Prostate gland (tissue), 2 donors: ENCODE measurements at regions not wholly inside any gene's neighbourhood (a gene's known extent, or its start where the extent isn't known, plus 50 kb on each side); places are given as distances from the start of the nearest gene placed in this dataset.
A peak's percentile ranks its signal among the peaks of the same experiment; 100 is the strongest.

Experiments used
- DNase-seq: peaks from one replicate; pipeline ENCODE4 v3.0.0-alpha.2; 2019; ENCODE audit warnings: low spot score
- H3K27ac ChIP-seq, 2 donors: fragments of 200-600 bp; sonication (generic); 2 replicates each; pipeline ENCODE4 v1.5.1; 2017 to 2019
- H3K27me3 ChIP-seq: fragments of 200-600 bp; sonication (generic); replicated peaks from 2 replicates; pipeline ENCODE4 v1.5.1; 2019; ENCODE audit not compliant: insufficient read depth
- H3K36me3 ChIP-seq, 2 donors: fragments of 200-600 bp; sonication (generic); 1 replicate in 1 of 2; 2 replicates in 1 of 2; pipeline versions ENCODE4 v1.5.1 to v1.8.1; 2017 to 2019
- H3K4me1 ChIP-seq: fragments of 200-600 bp; sonication (generic); replicated peaks from 2 replicates; pipeline ENCODE4 v1.5.1; 2019
- H3K4me3 ChIP-seq, 2 donors: fragments of 200-600 bp; sonication (generic); 2 replicates each; pipeline ENCODE4 v1.5.1; 2017 to 2019
- H3K9me3 ChIP-seq: fragments of 200-600 bp; sonication (generic); 2 replicates; pipeline ENCODE4 v1.5.1; 2017
- CTCF ChIP-seq, 4 experiments: fragments of 200-600 bp in 2 of 4; fragments of 450-650 bp in 2 of 4; sonication (generic) in 2 of 4; IDR thresholded peaks; 1 replicate in 3 of 4; 2 replicates in 1 of 4; pipeline ENCODE4 v1.5.1; 2016 to 2019; ENCODE audit warnings: antibody characterized with exemption in 4 of 4, mild to moderate bottlenecking in 2 of 4, moderate library complexity in 2 of 4
- POLR2A ChIP-seq: fragments of 450-650 bp; IDR thresholded peaks from one replicate; pipeline ENCODE4 v1.6.1; 2016; ENCODE audit warnings: antibody characterized with exemption, mild to moderate bottlenecking
- POLR2AphosphoS5 ChIP-seq: sonication (generic); formaldehyde crosslinking; IDR thresholded peaks from one replicate; pipeline ENCODE4 v1.6.1; 2017; ENCODE audit warnings: antibody characterized with exemption
- WGBS: methylation state at CpG from one replicate; pipeline ENCODE4 v1.1.5; 2018; 5-methylcytosine and 5-hydroxymethylcytosine counted together
- intact Hi-C: fragments of 100-400 bp; cut with DNase I; formaldehyde crosslinking; loops from one replicate; pipeline ENCODE4 v1.14.2; 2022

- no peak for DNase-seq
- no peak overlapping the region for H3K4me3 ChIP-seq
- no peaks in the 10 kb centered on the region for H3K27me3 ChIP-seq
- H3K9me3 ChIP-seq: no peaks in the 10 kb centered on the region
- TF ChIP-seq POLR2A (no peak), POLR2AphosphoS5 (no peak), CTCF (IDR thresholded peaks at IDR 0.05) (no peak)
- H3K27ac ChIP-seq: no peak overlapping the region
- H3K36me3 ChIP-seq: no peaks in the 10 kb centered on the region
- intact Hi-C loops: loop anchor here (10.0 kb wide), 1 partner anchor 374 kb away; no protein-coding TSS in a partner anchor
- H3K4me1 ChIP-seq: no peaks in the 10 kb centered on the region
Observed at GRCh38 chr7:106548491-106548890, 112.5 kb downstream of the CCDC71L start.

DNA sequence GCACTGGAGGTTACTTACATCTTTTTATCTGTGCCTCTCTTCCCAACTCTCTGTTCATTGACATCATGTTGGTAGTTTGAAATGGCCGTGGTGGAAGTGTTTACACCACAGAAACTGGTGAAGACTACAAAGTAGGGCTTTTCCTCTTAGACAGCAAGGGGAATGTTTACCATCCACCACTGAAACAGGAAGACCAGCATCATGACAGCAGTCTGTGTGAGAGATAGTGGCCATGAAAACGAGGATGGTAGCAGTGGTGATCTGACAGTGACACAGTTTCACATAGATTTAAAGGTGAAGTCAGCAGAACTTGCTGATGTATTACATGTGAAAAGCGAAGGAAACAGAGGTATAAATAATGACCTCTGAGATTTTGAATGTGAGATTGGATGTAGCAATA lies 115.7 kb downstream of the CCDC71L start:
- intact Hi-C loops: loop anchor here (10.0 kb wide), 1 partner anchor 370 kb away; no protein-coding TSS in a partner anchor
- H3K27me3 ChIP-seq: no peaks in the 10 kb centered on the region
- H3K4me1 ChIP-seq: no peaks in the 10 kb centered on the region
- WGBS: 83% methylated on average over 3 of the region's 3 CpGs
- TF ChIP-seq POLR2A (no peak), POLR2AphosphoS5 (no peak), CTCF (IDR thresholded peaks at IDR 0.05) (no peak)
- H3K4me3 ChIP-seq: no peak overlapping the region
- DNase-seq: no peak
- H3K9me3 ChIP-seq: no peaks in the 10 kb centered on the region
- H3K27ac ChIP-seq: no peak overlapping the region
- no peaks in the 10 kb centered on the region for H3K36me3 ChIP-seq

GRCh38 chr7:106543221-106543757 lies 117.7 kb downstream of the CCDC71L start:
- H3K9me3 ChIP-seq: no peaks in the 10 kb centered on the region
- no peaks in the 10 kb centered on the region for H3K4me1 ChIP-seq
- DNase-seq: no peak
- H3K4me3 ChIP-seq: no peak overlapping the region
- H3K36me3 ChIP-seq: no peaks in the 10 kb centered on the region
- WGBS: 80% methylated on average over 3 of the region's 3 CpGs
- no peaks in the 10 kb centered on the region for H3K27me3 ChIP-seq
- TF ChIP-seq POLR2AphosphoS5: no peak
- no peak for TF ChIP-seq CTCF (IDR thresholded peaks at IDR 0.05)
- no peak for TF ChIP-seq POLR2A
- intact Hi-C loops: loop anchor here (5.0 to 10.0 kb wide), 3 partner anchors 119 to 368 kb away; partner anchors contain the start of gene CCDC71L
- H3K27ac ChIP-seq: peak overlapping the region; percentile 14 to 24

DNA sequence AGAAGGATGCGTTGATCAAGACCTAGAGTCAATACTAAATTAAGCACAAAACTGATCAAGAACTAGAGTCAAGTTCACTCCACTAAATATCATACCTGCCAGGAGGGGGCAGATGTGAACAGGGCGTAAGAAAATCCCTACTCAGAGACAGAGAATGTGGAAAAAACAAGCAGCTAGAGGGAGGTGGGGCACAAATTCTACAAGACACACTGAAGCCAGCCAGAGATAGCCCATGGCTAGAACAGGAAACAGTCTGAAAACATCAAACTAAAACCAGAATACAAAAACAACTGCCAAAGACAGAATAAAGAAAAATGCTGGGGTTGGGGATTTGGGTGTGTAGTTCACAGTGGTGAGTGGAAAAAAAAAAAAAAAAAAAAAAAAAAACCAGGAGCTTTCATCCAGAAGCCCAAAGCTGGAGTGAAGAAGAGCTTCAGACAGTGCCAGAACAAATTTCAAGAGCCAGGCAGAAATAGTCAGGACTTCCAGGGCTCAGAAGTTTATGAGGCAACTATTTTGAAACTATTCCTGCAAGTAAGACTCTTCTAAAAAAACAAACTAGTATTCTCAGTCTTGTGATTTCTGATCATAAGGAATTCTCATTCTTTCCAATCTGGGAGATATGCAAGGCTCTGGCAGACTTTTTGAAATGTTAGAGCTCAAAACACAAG lies 118.3 kb downstream of the CCDC71L start:
- intact Hi-C loops: loop anchor here (5.0 to 10.0 kb wide), 3 partner anchors 120 to 368 kb away; partner anchors contain the start of gene CCDC71L
- Histone ChIP-seq H3K27me3 (no peaks in the 10 kb centered on the region), H3K4me1 (no peaks in the 10 kb centered on the region), H3K4me3 (no peak overlapping the region), H3K27ac (peak overlapping the region; percentile 24 to 25), H3K9me3 (no peaks in the 10 kb centered on the region), H3K36me3 (no peaks in the 10 kb centered on the region)
- TF ChIP-seq CTCF (IDR thresholded peaks at IDR 0.05) (peak; percentile 13 to 69 (median 58)), POLR2AphosphoS5 (no peak), POLR2A (no peak)
- WGBS: 43% methylated on average over 2 of the region's 2 CpGs
- peak; percentile 31 for DNase-seq

DNA sequence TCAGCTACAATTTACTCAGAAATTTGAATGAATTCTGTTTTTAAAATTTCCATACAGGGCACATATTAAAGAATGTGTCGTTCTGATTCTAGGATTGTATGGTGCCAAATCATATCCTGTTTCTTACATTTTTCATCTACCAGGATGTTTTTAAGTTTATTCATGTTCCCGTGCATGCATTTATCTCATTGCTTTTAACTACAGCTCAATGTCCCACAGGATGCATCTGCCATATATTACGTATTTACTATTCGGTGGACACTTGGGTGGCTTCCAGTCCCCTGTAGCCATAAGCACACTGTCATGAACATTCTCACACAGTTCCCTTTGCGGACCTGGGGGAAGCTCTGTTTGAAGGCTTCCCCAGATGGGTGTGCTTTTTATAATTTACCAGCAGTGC lies 122.3 kb downstream of the CCDC71L start:
- TF ChIP-seq POLR2A (no peak), CTCF (IDR thresholded peaks at IDR 0.05) (no peak), POLR2AphosphoS5 (no peak)
- Histone ChIP-seq H3K27me3 (no peaks in the 10 kb centered on the region), H3K4me1 (no peaks in the 10 kb centered on the region), H3K27ac (no peak overlapping the region), H3K36me3 (no peaks in the 10 kb centered on the region), H3K4me3 (no peak overlapping the region), H3K9me3 (no peaks in the 10 kb centered on the region)
- 80% methylated on average over 5 of the region's 5 CpGs for WGBS
- DNase-seq: no peak
- intact Hi-C loops: no loop called here
